HG02798 (cell line): ENCODE measurements at regions not wholly inside any gene's neighbourhood (a gene's known extent, or its start where the extent isn't known, plus 50 kb on each side); places are given as distances from the start of the nearest gene placed in this dataset.

Experiments used
- ATAC-seq: cut with Tn5 transposase; IDR thresholded peaks from one replicate; pipeline ENCODE4 v1.9.1; 2021; ENCODE audit warnings: mild to moderate bottlenecking; ENCODE audit not compliant: unreplicated experiment, poor library complexity

DNA sequence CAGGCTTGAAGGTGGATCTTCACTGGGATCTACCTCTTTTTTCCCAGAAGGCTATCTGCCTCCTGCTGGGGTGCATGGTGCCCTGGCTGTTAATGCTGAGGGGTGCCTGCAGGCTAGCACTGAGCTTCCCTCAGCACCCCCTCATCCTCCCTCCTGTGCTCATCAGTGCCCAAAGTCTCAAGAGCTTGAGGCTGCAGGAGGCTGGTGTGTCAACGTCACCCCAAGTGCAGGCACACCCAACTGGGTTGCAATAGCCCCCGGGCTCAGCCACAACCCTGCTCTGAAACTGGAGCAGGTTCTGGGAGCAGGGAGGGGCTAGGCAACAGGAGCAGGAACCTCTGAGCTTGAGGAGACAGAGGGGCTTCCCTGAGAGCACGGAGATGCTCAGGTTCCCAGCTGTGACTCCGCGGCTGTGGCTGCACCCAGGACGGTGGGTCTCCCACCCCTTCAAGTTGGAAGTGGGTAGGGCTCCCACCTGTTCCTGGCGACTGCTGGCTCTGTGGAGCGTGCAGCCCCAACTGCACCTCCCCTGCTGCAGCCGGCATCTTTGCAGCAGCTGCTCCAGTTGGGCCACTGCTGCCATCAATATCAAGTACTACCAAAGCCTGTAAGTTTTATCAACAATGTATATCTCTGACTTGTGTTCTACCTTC lies 1266.6 kb upstream of the C9orf72 start:
- no peak for ATAC-seq

DNA sequence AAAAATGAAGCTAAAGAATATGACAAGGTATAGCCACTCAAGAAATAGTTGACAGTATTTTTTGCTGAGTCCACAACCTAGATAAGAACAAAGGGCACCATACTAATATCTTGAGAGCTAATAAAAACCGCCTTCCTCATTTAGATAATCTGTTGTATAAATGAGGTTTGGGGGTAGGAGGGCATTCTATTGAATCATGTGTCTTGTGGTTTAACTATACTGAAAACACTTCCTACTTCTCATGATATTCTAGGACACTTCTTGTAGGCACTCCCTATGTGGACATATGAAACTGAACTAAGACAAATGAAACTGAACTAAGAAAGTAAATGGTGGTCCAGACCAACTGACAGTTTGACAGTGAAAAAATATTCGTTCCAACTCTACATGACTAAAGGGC lies 1268.5 kb upstream of the C9orf72 start:
- no peak for ATAC-seq

DNA sequence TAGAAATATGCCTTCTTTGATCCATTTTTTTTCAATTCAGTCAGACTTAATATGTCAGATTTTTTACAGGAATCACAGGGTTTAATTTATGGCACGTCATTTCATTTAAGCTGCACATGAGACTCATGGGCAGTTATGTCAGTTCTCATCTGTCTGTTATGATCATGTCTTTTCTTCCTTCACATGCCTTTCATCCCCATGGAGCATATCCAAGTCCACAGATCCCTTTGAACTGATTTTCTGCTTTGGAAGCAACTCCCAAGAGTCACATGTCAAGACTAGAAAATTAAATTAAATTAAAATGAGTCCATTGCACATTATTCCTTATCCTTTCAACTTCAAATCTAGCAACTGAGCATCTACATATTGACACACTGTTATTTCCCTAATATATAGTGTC lies 1274.0 kb upstream of the C9orf72 start:
- ATAC-seq: no peak

DNA sequence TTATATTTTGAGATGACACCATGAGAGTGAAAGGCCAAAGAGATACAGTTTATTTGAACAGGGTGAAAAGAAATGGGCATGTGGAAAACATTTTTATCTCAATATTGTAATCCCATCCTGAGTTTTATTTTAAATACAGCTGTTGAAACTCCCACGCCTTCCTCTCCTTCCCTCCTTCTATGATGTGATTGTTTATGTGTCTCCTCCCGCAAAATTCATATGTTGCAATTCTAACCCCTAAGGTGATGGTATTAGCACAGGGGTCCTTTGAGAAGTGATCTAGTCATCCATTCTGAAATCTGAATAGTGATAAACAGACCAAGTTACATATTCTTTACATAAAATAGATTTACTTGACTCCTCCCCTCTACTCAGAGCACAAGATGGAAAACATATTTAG lies 1275.4 kb upstream of the C9orf72 start:
- ATAC-seq: no peak

DNA sequence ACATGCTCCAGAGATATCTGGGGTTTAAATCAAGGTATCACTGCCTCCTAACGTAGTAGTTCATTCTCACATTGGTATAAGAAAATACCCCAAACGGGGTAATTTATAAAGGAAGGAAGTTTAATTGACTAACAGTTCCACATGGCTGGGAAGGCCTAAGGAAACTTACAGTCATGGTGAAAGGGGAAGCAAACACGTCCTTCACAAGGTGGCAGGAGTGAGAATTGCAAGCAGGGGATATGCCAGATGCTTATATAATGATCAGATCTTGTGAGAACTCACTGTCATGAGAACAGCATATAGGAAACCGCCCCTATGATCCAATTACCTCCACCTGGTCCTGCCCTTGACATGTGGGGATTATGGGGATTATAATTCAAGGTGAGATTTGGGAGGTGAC lies 1280.2 kb upstream of the C9orf72 start:
- no peak for ATAC-seq

DNA sequence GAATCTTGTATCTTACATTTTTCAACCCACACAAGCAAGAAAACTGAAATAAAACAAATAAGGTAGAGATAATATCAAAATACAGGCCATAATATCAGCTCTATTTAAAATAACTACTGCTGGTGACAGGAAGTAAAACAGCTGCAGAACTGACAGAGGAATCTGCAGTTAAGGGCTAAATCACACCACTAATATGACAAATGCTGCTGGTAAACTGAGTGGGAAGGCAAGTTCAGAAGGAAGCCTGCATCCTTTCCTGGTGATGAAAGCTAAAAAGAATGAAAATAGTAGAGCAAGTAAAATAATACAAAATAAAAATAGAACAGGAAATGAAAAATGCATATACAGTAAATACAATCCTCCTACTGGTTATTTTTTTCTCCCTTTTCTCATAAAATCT lies 1293.7 kb upstream of the C9orf72 start:
- ATAC-seq: no peak

DNA sequence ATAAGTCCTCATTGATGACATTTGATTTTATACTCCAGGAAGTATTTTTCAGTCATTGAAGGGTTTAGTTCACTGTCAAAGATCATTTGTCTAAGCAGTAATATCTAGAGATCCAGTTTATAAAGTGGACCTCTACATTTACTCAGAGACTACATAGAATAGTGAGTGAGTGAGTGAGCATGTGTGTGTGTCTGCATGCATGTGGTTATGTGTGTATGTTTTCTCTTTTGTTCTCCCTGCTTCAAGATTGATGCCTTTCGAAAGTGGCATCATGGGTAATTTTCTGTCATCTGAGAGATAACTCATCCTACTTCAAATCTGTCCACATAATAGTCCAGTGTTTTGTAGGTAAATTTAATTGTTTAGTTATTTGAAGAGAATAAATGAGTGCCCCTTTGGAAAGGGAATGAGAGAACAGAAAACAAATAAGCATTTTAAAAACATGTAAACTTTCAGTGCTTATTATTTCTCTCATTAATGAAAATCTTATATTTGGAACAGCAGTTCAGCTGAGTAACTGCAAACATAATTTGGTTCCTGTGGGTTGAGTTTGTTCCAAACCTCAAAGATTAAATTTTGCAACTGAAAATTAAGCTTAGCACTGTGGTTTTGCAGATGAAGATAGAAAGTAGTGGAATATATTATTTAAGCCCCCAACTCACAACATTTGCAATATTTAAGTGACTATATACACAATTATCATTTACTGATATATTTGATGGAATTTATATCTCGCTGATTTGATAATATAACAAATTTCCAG lies 1295.1 kb upstream of the C9orf72 start:
- no peak for ATAC-seq

DNA sequence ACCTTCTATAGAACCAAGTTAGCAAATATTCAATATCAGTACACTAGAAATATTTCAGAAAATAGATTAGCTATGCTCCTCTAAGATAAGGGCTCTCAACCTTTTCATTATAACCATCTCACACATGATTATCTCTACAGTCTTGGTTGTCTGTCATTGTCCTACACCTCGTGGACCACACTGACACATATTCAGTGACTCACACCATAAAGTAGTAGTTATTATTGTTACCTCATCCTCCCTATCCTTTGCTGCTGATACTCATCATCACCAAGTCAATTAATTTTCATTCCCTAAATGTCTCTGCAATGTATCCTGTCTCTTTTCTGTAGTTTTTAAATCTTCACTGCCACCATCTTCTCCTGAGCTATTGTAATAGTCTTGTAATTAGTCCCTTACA lies 1309.2 kb upstream of the C9orf72 start:
- no peak for ATAC-seq

DNA sequence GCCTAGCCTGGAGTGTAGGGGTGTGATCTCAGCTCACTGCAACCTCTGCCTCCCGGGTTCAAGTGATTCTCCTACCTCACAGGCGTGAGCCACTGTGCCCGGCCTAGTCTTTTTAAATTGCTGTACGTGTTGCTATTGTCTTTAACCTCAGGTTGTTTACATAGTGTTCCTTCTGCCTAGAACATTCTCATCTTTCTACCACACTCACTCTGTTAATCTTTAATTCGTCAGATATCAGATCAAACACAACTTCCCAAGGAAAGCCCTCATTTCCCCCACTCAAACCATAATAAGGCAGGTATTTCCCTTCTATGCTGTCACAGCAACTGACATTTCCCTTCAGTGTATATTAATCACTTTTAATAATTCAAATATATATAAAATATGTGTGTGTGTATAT lies 1310.0 kb upstream of the C9orf72 start:
- no peak for ATAC-seq

DNA sequence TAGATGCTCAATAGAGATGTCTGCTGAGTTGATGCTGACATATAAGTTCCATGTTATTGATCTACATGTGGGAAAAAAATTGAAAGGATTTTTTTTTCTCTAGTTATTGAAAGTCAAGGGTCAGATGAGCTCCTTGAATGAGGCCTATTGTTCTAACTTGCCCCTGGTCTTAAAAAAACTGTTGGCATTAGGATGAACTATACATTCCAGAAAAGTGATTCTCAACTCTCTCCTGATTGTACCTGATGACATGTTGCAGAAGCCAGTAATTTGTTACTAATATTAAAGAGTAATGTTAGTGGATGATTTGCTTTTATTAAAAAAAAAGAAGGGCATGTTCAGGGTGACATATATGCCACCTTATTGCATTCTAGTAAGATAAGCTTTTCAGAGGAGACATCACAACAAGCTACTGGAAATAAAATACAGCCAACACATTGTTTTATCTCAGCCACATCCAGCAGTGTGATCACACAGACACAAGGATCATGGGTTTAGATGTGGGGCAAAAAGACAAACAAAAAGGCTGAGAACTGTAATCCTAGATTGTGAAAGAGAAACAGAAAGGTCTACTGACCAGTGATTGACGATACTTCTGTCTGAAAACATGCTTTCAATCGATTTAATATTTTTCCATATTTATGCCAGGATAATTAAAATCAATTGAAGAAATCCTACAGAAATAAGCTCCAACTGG lies 1314.1 kb upstream of the C9orf72 start:
- ATAC-seq: no peak

DNA sequence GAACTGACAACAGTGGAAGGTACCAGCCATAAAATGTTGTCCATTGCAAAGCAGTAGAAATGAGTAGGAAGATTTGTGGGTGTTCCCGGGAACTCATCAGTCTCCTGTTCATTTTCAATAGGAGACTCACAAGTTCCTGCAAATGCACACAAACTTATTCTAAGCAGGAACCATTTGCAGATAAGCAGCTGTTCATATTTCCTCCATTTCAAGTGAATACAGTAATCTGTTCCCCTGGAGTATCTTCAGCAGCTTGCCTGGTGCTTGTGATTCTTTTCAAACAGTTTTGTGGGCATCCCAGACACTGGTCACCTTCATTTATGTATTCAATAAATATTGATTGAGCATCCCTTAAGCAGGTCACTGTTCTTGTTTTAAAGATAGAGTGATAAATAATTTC lies 1315.5 kb upstream of the C9orf72 start:
- ATAC-seq: no peak

DNA sequence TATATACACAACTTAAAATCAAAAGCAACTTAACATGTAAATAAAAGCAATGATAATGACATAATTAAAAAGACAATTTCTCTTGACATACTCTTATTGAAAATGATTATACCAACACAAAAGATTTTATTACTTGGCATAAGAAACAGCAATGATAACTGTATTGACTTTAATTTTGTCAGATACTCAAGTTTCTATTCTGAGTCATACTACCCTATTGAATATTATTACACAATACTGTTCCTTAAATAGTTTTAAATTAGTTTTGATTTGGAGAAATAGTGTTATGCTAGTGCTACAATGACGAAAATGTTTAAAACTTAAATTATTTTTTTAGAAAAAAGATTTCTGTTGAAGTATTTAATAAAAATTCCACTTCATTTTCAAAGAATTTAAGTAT lies 1319.3 kb upstream of the C9orf72 start:
- ATAC-seq: no peak

DNA sequence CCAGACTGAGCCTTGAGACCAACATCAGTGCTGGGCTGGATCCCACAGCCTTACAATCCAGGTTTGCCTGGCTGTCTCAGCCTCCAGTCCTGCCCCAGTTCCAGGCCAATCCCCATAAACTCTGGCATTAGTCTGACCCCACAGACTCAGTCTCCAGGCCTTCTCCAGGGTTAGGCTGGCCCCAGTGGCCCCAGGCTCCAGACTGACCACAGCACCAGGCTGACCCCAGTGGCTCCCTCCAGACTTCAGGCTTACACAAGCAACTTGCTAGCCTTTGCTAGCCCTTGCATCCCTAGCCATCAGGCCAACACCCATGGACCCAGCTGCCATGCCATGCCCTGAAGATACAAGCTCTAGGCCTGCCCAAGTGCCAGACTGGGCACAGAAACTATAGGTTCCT lies 1326.0 kb upstream of the C9orf72 start:
- ATAC-seq: no peak

DNA sequence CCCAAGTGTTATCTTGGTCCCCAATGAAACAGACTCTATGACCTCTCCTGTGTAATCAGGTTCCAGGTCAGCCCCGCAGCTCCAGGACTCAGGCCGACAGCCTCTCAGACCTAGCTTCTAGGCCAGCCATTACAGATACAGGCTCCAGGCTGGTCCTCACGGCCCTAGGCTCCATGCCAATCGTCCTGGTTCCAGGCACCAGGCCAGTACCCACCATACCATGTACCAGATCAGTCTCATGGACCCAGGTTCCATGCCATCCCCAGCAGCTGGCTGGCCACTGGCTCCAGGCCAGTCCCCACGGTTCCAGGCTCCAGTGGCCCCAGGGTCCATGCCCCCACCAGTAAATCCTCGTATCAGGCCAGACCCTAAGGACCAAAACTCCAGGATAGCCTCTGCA lies 1326.6 kb upstream of the C9orf72 start:
- no peak for ATAC-seq

DNA sequence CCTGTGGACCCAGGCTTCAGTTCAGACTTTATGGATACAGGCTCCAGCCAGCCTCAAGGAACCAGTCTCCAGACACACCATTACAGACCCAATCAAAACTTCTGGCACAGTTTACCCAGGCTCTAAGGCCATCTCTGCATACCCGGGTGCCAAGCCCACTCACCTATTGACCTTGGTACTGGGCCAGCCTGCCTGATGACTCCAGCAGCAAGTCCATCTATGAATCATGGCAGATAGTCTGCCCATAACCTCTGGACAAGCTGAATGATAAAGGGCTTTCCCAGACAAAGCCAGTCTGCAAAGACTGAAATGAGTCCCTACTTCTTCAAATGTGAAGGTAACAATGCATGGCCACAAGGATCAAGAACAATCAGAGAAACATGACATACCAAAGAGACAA lies 1327.1 kb upstream of the C9orf72 start:
- no peak for ATAC-seq

DNA sequence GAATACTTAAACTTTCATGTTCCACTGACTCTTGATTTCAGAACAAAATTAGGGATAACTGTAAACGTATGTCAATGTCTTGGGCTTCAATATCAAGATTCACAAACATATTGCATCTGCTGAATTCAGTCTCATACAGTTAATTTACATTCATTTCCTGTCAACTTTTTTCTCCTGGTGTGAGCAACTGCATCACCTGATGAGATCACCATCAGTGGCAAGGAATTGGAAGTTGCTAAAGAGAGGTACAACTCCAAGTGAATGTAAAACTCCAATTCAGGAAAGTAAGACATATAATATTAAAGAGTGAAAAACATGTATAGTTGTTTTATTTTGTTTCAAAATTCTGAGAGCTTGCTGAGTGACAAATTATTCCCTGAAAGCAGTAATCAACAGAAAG lies 1336.2 kb upstream of the C9orf72 start:
- ATAC-seq: no peak

DNA sequence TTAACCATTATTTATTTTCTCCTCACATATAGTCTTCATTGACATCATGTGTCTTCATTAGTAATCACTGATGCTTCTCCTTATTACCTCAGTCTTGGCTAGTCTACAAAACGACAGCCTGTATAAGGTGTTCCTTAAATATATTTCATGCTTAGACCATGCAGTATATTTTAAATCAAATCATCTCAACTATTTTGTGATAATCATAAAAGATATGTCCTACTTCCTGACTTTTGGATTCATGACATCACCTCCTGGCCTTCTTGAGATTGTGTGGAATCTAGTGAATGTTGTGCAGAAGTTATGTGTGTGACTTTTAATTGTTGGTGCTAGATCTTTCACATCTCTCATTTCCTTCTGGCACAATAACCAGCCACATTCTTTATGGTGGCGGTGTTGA lies 1339.3 kb upstream of the C9orf72 start:
- ATAC-seq: no peak

DNA sequence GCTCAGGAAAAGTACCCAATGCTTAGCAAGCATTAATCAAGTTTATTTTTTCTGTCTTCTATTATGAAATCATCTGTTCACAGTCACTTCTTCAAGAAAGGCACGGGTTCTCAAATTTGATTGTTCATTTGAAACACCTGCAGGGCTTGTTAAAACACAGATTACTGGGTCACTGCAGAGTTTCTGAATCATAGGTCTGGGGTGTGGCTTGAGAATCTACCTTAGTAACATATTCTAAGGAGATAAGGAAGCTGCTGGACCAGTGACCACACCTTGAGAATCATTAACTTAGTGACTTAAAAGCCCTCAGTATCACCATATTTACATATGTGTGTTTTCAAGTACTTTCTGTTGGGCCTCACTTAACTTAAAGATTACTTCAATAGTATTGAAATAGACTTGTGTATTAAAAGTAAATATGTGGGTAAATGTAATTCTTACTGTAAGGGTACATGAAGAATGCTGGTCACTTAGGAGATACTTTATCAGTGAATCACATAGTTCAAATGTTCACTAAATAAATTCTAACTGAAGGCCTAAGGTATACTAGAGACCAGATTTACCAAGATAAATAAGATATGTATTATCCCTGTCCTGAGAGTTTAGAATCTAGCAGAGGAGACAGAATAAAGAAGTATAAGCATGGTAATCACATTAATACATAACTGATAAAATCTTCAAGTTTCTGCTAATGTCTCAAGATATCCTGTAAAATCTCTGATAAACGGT lies 1342.1 kb upstream of the C9orf72 start:
- ATAC-seq: no peak

DNA sequence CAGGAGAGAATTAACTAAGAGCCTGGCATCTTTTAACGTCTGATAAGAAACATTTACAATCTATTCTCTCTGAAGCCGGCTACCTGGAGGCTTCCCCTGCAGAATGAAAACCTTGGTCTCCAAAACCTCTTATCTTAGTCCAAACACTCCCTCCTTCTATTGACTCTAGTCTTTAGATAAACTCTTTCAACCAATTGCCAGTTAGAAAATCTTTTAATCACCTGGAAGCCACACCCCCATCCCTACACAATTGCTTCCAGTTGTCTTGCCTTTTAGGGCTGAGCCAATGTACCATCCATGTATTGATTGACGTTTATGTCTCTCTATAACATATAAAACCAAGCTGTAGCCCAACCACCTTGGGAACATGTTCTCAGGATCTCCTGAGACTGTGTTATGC lies 1343.1 kb upstream of the C9orf72 start:
- ATAC-seq: no peak

DNA sequence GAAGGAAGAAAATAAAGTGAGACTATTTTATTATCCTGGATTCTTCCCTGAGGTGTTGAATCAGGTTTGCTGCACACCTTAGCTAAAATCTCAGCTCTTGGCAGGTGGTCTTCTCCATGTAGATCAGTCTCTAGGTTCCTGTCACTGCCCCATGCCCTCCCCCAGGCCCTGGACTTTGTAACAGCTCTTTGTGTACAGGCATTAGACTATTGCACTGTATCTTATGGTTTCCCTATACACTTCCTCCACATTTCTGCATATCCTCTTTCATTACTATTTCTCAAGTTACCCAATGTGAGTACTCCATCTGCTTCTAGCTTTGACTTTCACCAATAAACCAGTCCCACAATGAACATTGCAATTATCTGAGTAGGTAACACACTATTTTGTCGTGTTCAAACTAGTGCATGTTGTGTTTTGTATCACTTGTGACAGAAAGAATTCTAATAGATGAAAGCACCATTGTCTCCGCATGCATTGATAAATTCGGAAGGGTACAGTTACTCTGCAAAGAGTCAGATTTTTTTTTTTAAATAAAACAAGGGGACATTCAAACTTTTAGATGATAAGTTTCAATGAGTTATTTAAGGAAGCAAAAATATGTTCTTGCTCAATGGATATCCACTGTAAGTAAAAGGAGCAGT lies 1348.7 kb upstream of the C9orf72 start:
- ATAC-seq: no peak

DNA sequence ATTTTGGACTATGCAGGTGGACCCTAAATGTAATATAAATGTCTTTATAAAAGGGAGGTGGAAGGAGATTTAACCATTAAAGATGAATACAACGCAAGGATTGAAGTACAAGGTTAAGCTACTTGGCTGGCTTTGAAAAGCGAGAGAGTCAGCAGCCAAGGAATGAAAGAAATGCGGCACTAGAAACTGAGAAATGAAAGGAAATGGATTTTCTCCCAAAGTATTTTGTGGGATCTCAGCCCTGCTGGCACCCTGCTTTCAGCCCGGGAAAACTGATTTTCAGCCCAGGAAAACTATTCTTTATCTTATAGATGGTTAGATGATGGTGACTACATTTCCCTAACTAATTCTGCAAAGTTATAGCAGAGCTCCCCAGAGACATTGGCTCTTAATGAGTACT lies 1349.6 kb upstream of the C9orf72 start:
- no peak for ATAC-seq
